Suprapubic skin (tissue), 4 donors: ENCODE measurements at regions not wholly inside any gene's neighbourhood (a gene's known extent, or its start where the extent isn't known, plus 50 kb on each side); places are given as distances from the start of the nearest gene placed in this dataset.

Experiments
- EP300 ChIP-seq: sonication (generic); formaldehyde crosslinking; IDR thresholded peaks from one replicate; pipeline ENCODE4 v1.6.1; 2017; ENCODE audit warnings: antibody characterized with exemption
- POLR2A ChIP-seq, 2 donors: fragments of 450-650 bp; IDR thresholded peaks; one replicate each; pipeline ENCODE4 v1.6.1; 2017; ENCODE audit warnings: antibody characterized with exemption in 2 of 2, mild to moderate bottlenecking in 2 of 2, moderate library complexity in 2 of 2
- POLR2AphosphoS5 ChIP-seq, 3 donors: sonication (generic); formaldehyde crosslinking; IDR thresholded peaks; one replicate each; pipeline ENCODE4 v1.6.1; 2017; ENCODE audit warnings: antibody characterized with exemption in 3 of 3
- TF ChIP-seq, protein P1 (sequence below), 2 donors: fragments of 200-600 bp in 1 of 2; fragments of 450-650 bp in 1 of 2; sonication (generic) in 1 of 2; IDR thresholded peaks; one replicate each; pipeline ENCODE4 v1.5.1; 2016 to 2019; ENCODE audit warnings: antibody characterized with exemption in 2 of 2, mild to moderate bottlenecking in 1 of 2, moderate library complexity in 1 of 2

DNA sequence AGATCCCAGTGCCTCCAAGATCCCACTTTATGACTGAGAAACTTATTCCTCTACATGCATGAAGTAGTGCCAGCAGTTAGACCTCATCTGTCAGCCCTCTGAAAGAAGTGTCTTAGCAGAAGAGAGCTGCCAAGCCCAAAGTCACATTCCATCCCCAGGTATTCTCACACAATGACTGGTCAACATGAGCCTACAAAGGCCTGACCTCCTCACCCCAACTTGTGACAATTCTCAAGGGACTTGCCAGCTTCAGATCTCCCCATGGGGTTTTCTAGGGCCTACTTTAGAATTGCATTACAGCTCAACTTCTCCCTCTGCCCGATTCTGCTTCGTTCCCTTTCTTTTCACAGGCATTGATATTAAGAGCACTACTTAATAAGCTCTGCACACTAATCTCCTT is 393.8 kb upstream of the SLC30A5 start:
- TF ChIP-seq, protein P1, sequence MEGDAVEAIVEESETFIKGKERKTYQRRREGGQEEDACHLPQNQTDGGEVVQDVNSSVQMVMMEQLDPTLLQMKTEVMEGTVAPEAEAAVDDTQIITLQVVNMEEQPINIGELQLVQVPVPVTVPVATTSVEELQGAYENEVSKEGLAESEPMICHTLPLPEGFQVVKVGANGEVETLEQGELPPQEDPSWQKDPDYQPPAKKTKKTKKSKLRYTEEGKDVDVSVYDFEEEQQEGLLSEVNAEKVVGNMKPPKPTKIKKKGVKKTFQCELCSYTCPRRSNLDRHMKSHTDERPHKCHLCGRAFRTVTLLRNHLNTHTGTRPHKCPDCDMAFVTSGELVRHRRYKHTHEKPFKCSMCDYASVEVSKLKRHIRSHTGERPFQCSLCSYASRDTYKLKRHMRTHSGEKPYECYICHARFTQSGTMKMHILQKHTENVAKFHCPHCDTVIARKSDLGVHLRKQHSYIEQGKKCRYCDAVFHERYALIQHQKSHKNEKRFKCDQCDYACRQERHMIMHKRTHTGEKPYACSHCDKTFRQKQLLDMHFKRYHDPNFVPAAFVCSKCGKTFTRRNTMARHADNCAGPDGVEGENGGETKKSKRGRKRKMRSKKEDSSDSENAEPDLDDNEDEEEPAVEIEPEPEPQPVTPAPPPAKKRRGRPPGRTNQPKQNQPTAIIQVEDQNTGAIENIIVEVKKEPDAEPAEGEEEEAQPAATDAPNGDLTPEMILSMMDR (IDR thresholded peaks at IDR 0.05) = no peak
- TF ChIP-seq POLR2A (IDR thresholded peaks at IDR 0.05) (no peak), POLR2AphosphoS5 (IDR thresholded peaks at IDR 0.05) (no peak), EP300 (no peak)
